Neural cell (in vitro differentiated cells): ENCODE measurements at regions not wholly inside any gene's neighbourhood (a gene's known extent, or its start where the extent isn't known, plus 50 kb on each side); places are given as distances from the start of the nearest gene placed in this dataset.
A peak's percentile ranks its signal among the peaks of the same experiment; 100 is the strongest.

Experiments
- POLR2AphosphoS5 ChIP-seq: IDR thresholded peaks from 2 replicates; pipeline ENCODE4 v1.6.1; 2012
- RAD21 ChIP-seq: fragments of 450-650 bp; conservative IDR thresholded peaks from 2 replicates; pipeline ENCODE4 v1.6.1; 2014; ENCODE audit warnings: antibody characterized with exemption, mild to moderate bottlenecking, moderate library complexity
- TAF1 ChIP-seq: IDR thresholded peaks from 2 replicates; pipeline ENCODE4 v1.6.1; 2012; ENCODE audit warnings: low read depth
- TF ChIP-seq, protein P1 (sequence below): fragments of 450-650 bp; IDR thresholded peaks from 2 replicates; pipeline ENCODE4 v1.5.1; 2014; ENCODE audit warnings: antibody characterized with exemption, mild to moderate bottlenecking, moderate library complexity; ENCODE audit not compliant: poor library complexity, severe bottlenecking

DNA sequence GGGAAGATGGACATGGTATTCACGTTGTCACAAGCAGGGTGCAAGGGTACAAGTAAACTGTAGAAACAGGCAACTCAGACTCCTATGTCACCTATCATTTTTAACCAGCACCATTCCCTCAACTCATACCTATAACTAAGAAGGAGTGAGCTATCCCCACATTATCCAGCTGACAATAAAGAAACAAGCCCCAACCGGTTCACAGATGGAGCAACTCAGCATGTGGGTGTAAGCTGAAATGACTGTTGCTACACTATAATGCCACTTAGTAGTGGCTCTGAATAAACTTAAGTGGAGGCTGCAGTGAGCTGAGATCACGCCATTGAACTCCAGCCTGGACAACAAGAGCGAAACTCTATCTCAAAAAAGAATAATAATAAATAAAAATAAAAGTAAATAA lies 829.5 kb upstream of the MDGA2 start:
- TF ChIP-seq, protein P1, sequence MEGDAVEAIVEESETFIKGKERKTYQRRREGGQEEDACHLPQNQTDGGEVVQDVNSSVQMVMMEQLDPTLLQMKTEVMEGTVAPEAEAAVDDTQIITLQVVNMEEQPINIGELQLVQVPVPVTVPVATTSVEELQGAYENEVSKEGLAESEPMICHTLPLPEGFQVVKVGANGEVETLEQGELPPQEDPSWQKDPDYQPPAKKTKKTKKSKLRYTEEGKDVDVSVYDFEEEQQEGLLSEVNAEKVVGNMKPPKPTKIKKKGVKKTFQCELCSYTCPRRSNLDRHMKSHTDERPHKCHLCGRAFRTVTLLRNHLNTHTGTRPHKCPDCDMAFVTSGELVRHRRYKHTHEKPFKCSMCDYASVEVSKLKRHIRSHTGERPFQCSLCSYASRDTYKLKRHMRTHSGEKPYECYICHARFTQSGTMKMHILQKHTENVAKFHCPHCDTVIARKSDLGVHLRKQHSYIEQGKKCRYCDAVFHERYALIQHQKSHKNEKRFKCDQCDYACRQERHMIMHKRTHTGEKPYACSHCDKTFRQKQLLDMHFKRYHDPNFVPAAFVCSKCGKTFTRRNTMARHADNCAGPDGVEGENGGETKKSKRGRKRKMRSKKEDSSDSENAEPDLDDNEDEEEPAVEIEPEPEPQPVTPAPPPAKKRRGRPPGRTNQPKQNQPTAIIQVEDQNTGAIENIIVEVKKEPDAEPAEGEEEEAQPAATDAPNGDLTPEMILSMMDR, result no peak
- TF ChIP-seq POLR2AphosphoS5 (peak; percentile 96), RAD21 (no peak), TAF1 (no peak)
